Aorta (tissue), 5 donors: ENCODE measurements at regions not wholly inside any gene's neighbourhood (a gene's known extent, or its start where the extent isn't known, plus 50 kb on each side); places are given as distances from the start of the nearest gene placed in this dataset.

Experiments
- ATAC-seq: fragments of 200-7000 bp; cut with Tn5 transposase; one replicate; pipeline ENCODE4 v1.9.1; 2022; ENCODE audit warnings: moderate library complexity; ENCODE audit not compliant: low FRiP score
- DNase-seq, 2 donors: peaks; one replicate each; pipeline ENCODE4 v3.0.0-alpha.2; 2020
- H3K27ac ChIP-seq, 2 donors: one replicate each; pipeline ENCODE4 v1.5.1; 2013; ENCODE audit warnings: low read length in 2 of 2, mild to moderate bottlenecking in 2 of 2, moderate library complexity in 2 of 2, control low read depth in 1 of 2, inconsistent platforms in 1 of 2, low read depth in 1 of 2
- H3K27me3 ChIP-seq, 2 donors: one replicate each; pipeline ENCODE4 v1.6.1; 2013; ENCODE audit warnings: control low read depth in 1 of 2, low read length in 1 of 2, mild to moderate bottlenecking in 1 of 2, moderate library complexity in 1 of 2; ENCODE audit not compliant: insufficient read depth in 2 of 2, control insufficient read depth in 1 of 2
- H3K36me3 ChIP-seq, 2 donors: one replicate each; pipeline ENCODE4 v1.6.1; 2013; ENCODE audit warnings: control low read depth in 1 of 2, low read length in 1 of 2, mild to moderate bottlenecking in 1 of 2; ENCODE audit not compliant: insufficient read depth in 2 of 2, control insufficient read depth in 1 of 2
- H3K4me1 ChIP-seq, 2 donors: one replicate each; pipeline ENCODE4 v1.6.1; 2013; ENCODE audit warnings: low read length in 2 of 2, control low read depth in 1 of 2, mild to moderate bottlenecking in 1 of 2, moderate library complexity in 1 of 2; ENCODE audit not compliant: insufficient read depth in 2 of 2, control insufficient read depth in 1 of 2
- H3K4me3 ChIP-seq, 2 donors: one replicate each; pipeline ENCODE4 v1.5.1; 2013; ENCODE audit warnings: low read length in 2 of 2, control low read depth in 1 of 2, mild to moderate bottlenecking in 1 of 2
- H3K9me3 ChIP-seq: one replicate; pipeline ENCODE4 v1.6.1; 2013; ENCODE audit warnings: mild to moderate bottlenecking, low read length; ENCODE audit not compliant: control insufficient read depth
- WGBS, 2 donors: extraction: QIAGEN DNeasy Blood & Tissue Kit; methylation state at CpG; one replicate each; pipeline ENCODE4 v1.1.7; 2013; 5-methylcytosine and 5-hydroxymethylcytosine counted together
- intact Hi-C, 2 donors: fragments of 100-400 bp; cut with DNase I; formaldehyde crosslinking; loops; one replicate each; pipeline versions ENCODE4 v1.14.2 to v1.15.0; 2022
- donor health status: healthy with polysubstance abuse.
- donor health status: Bipolar disorder and iron deficiency.
- donor health status: DM: no; HTN: no; CAD: no.
- donor health status: DM: no; HTN: no; CAD: no.
- donor health status: DM: yes; HTN: yes; CAD: no.

GRCh38 chr3:197434830-197435229 is 120.9 kb downstream of the BDH1 start:
- WGBS, 2 donors = 83 to 93% methylated on average over 7 of the region's 7 CpGs
- Histone ChIP-seq H3K27me3 (no peaks in the 10 kb centered on the region), H3K27ac (no peak overlapping the region), H3K36me3 (no peaks in the 10 kb centered on the region), H3K9me3 (no peaks in the 10 kb centered on the region), H3K4me3 (no peak overlapping the region), H3K4me1 (no peaks in the 10 kb centered on the region)
- ATAC-seq (no peak), DNase-seq (no peak)
- intact Hi-C loops = no loop called here

- Histone ChIP-seq H3K27me3 (no peaks in the 10 kb centered on the region), H3K27ac (no peak overlapping the region), H3K4me1 (no peaks in the 10 kb centered on the region), H3K9me3 (no peaks in the 10 kb centered on the region), H3K4me3 (no peak overlapping the region), H3K36me3 (no peaks in the 10 kb centered on the region)
- DNase-seq = no peak
- ATAC-seq = no peak
- 27 to 28% methylated on average over 4 of the region's 4 CpGs for WGBS, 2 donors
- intact Hi-C loops = no loop called here
Measured at GRCh38 chr3:197432384-197433127, 123.2 kb downstream of the BDH1 start.

- no peaks in the 10 kb centered on the region for H3K36me3 ChIP-seq
- no peak for ATAC-seq
Measured at GRCh38 chr3:197431346-197431910, 124.3 kb downstream of the BDH1 start.

GRCh38 chr3:197430934-197431333 is 124.8 kb downstream of the BDH1 start:
- peak; percentile 76 for ATAC-seq
- no peak for DNase-seq
- Histone ChIP-seq H3K36me3 (no peaks in the 10 kb centered on the region), H3K4me3 (no peak overlapping the region), H3K27me3 (no peaks in the 10 kb centered on the region), H3K9me3 (no peaks in the 10 kb centered on the region), H3K4me1 (no peaks in the 10 kb centered on the region), H3K27ac (no peak overlapping the region)
- WGBS, 2 donors = 3 to 7% methylated on average over 1 of the region's 1 CpG
- intact Hi-C loops = no loop called here

More at GRCh38 chr3:197431346-197431910, 124.3 kb downstream of the BDH1 start:
- no peaks in the 10 kb centered on the region for H3K4me1 ChIP-seq
- H3K27me3 ChIP-seq = no peaks in the 10 kb centered on the region
- intact Hi-C loops = no loop called here
- DNase-seq = no peak
- 78% methylated on average over 6 of the region's 6 CpGs for WGBS, 2 donors
- H3K4me3 ChIP-seq = no peak overlapping the region
- H3K27ac ChIP-seq = no peak overlapping the region
- H3K9me3 ChIP-seq = no peaks in the 10 kb centered on the region

GRCh38 chr3:197430502-197430901 is 125.3 kb downstream of the BDH1 start:
- H3K27me3 ChIP-seq = no peaks in the 10 kb centered on the region
- ATAC-seq (no peak), DNase-seq (no peak)
- 9 to 14% methylated on average over 7 of the region's 7 CpGs for WGBS, 2 donors
- H3K4me1 ChIP-seq = no peaks in the 10 kb centered on the region
- no peaks in the 10 kb centered on the region for H3K9me3 ChIP-seq
- no peak overlapping the region for H3K27ac ChIP-seq
- no peaks in the 10 kb centered on the region for H3K36me3 ChIP-seq
- no peak overlapping the region for H3K4me3 ChIP-seq
- intact Hi-C loops = no loop called here

DNA sequence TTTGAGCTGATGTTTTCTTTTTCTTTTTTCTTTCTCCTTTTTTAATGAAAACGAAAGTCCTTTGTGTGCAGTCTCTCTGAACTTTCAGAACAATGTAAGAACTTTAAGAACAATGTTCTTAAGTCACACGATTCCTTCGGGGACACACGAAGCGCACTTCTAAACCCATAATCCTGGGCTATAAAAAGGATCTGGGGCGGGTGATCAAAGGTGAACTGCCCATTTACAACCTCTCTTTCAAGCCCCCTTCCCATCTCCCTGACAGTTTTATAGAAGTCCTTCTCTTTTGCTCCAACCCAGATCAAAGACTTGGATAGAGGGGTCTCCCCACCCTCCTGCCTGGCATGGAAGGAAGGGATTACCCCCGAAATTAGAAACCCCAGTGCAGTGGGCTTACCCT is 126.8 kb downstream of the BDH1 start:
- Histone ChIP-seq H3K27ac (no peak overlapping the region), H3K4me1 (no peaks in the 10 kb centered on the region), H3K4me3 (no peak overlapping the region), H3K27me3 (no peaks in the 10 kb centered on the region), H3K36me3 (no peaks in the 10 kb centered on the region), H3K9me3 (no peaks in the 10 kb centered on the region)
- intact Hi-C loops = no loop called here
- ATAC-seq (no peak), DNase-seq (no peak)
- 68 to 73% methylated on average over 7 of the region's 7 CpGs for WGBS, 2 donors

- peak; percentile 56 to 75 for DNase-seq
- no peak for ATAC-seq
- Histone ChIP-seq H3K9me3 (no peaks in the 10 kb centered on the region), H3K27me3 (no peaks in the 10 kb centered on the region), H3K4me3 (no peak overlapping the region), H3K4me1 (no peaks in the 10 kb centered on the region), H3K27ac (no peak overlapping the region), H3K36me3 (no peaks in the 10 kb centered on the region)
- WGBS, 2 donors = 74 to 75% methylated on average over 10 of the region's 10 CpGs
- intact Hi-C loops = no loop called here
Measured at GRCh38 chr3:197428117-197428801, 127.5 kb downstream of the BDH1 start.

DNA sequence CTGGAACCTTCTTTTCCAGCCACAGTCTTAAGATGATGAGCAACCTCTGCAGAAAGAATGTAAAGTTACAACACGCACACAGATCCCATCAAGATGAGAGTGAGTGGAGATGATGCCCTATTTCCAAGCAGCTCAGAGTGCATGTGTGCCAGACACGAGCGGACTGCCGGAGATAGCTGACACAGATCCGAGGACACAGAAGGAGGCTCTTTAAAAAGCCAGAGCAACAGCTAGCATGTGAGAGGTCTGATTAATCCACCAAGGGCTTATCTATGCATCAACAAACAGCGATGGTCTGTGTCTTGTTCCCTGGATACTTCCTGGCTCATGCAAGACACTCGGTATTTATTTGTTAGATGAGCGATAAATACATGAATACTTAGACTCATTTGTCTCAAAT is 128.6 kb upstream of the DLG1 start:
- intact Hi-C loops = no loop called here
- H3K27ac ChIP-seq = no peak overlapping the region
- ATAC-seq (no peak), DNase-seq (peak in 1 of 2 donors; percentile 13)
- H3K4me1 ChIP-seq = no peaks in the 10 kb centered on the region
- WGBS, 2 donors = 96% methylated on average over 8 of the region's 8 CpGs
- H3K36me3 ChIP-seq = no peaks in the 10 kb centered on the region
- no peaks in the 10 kb centered on the region for H3K9me3 ChIP-seq
- no peak overlapping the region for H3K4me3 ChIP-seq
- H3K27me3 ChIP-seq = no peaks in the 10 kb centered on the region

- H3K4me1 ChIP-seq = no peaks in the 10 kb centered on the region
- no peak overlapping the region for H3K27ac ChIP-seq
- H3K4me3 ChIP-seq = no peak overlapping the region
- DNase-seq (peak in 1 of 2 donors; percentile 24), ATAC-seq (no peak)
- H3K9me3 ChIP-seq = no peaks in the 10 kb centered on the region
- 89 to 90% methylated on average over 6 of the region's 6 CpGs for WGBS, 2 donors
- no peaks in the 10 kb centered on the region for H3K36me3 ChIP-seq
- no peaks in the 10 kb centered on the region for H3K27me3 ChIP-seq
- intact Hi-C loops = no loop called here
Measured at GRCh38 chr3:197426121-197426566, 127.7 kb upstream of the DLG1 start.
